ENCODE measurements at regions not wholly inside any gene's neighbourhood (a gene's known extent, or its start where the extent isn't known, plus 50 kb on each side); places are given as distances from the start of the nearest gene placed in this dataset.

DNA sequence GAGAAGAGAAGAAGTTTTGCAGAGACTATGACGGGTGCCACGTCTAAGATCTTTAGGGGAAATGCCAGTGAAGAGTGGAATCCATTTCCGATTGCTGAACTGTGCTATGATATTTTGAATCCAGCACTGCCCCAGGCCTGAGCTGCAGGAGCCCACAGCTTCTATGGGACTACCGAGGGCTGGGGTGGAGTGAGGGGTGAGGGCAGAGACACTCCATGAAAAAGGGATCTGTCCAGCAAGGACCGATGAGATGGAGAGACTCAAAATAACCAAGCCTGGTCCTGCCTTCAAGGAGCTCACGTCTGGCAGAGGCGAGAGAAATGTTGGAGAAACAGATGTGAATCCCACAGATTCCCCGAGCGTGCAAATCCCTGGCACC, 79.8 kb upstream of the MEF2A start:
- TF ChIP-seq, protein P1, sequence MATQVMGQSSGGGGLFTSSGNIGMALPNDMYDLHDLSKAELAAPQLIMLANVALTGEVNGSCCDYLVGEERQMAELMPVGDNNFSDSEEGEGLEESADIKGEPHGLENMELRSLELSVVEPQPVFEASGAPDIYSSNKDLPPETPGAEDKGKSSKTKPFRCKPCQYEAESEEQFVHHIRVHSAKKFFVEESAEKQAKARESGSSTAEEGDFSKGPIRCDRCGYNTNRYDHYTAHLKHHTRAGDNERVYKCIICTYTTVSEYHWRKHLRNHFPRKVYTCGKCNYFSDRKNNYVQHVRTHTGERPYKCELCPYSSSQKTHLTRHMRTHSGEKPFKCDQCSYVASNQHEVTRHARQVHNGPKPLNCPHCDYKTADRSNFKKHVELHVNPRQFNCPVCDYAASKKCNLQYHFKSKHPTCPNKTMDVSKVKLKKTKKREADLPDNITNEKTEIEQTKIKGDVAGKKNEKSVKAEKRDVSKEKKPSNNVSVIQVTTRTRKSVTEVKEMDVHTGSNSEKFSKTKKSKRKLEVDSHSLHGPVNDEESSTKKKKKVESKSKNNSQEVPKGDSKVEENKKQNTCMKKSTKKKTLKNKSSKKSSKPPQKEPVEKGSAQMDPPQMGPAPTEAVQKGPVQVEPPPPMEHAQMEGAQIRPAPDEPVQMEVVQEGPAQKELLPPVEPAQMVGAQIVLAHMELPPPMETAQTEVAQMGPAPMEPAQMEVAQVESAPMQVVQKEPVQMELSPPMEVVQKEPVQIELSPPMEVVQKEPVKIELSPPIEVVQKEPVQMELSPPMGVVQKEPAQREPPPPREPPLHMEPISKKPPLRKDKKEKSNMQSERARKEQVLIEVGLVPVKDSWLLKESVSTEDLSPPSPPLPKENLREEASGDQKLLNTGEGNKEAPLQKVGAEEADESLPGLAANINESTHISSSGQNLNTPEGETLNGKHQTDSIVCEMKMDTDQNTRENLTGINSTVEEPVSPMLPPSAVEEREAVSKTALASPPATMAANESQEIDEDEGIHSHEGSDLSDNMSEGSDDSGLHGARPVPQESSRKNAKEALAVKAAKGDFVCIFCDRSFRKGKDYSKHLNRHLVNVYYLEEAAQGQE (IDR thresholded peaks at IDR 0.05; ENCODE audit: insufficient read depth in 1 of 2, low read depth in 2 of 2, low read length in 1 of 2): peak; percentile 68 to 76
- TF ChIP-seq, protein P2, sequence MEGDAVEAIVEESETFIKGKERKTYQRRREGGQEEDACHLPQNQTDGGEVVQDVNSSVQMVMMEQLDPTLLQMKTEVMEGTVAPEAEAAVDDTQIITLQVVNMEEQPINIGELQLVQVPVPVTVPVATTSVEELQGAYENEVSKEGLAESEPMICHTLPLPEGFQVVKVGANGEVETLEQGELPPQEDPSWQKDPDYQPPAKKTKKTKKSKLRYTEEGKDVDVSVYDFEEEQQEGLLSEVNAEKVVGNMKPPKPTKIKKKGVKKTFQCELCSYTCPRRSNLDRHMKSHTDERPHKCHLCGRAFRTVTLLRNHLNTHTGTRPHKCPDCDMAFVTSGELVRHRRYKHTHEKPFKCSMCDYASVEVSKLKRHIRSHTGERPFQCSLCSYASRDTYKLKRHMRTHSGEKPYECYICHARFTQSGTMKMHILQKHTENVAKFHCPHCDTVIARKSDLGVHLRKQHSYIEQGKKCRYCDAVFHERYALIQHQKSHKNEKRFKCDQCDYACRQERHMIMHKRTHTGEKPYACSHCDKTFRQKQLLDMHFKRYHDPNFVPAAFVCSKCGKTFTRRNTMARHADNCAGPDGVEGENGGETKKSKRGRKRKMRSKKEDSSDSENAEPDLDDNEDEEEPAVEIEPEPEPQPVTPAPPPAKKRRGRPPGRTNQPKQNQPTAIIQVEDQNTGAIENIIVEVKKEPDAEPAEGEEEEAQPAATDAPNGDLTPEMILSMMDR (IDR thresholded peaks at IDR 0.05): no peak
- TF ChIP-seq POLR2AphosphoS5 (IDR thresholded peaks at IDR 0.05; ENCODE audit: low read depth, low read length) (no peak), SIN3A (IDR thresholded peaks at IDR 0.05; ENCODE audit: borderline replicate concordance, insufficient read depth, low read depth, low read length) (no peak), TCF7L2 (IDR thresholded peaks at IDR 0.05; ENCODE audit: low read depth, low read length) (no peak)
